Inflammatory macrophage treated with lipopolysaccharide for 4 hours (primary cell): ENCODE measurements at regions not wholly inside any gene's neighbourhood (a gene's known extent, or its start where the extent isn't known, plus 50 kb on each side); places are given as distances from the start of the nearest gene placed in this dataset.

Source experiments
- DNase-seq: peaks from one replicate; pipeline ENCODE4 v3.0.0-alpha.2; 2020

- no peak for DNase-seq
Observed at GRCh38 chr14:80378084-80378690, 166.9 kb upstream of the DIO2 start.

GRCh38 chr14:80364816-80365215, 153.5 kb upstream of the DIO2 start:
- DNase-seq: no peak

- DNase-seq: peak; percentile 5
Observed at GRCh38 chr14:80364274-80364673, 153.0 kb upstream of the DIO2 start.

GRCh38 chr14:80358112-80358511, 146.8 kb upstream of the DIO2 start:
- DNase-seq: no peak

- no peak for DNase-seq
Observed at GRCh38 chr14:80356413-80356812, 145.1 kb upstream of the DIO2 start.

GRCh38 chr14:80354860-80355581, 143.7 kb upstream of the DIO2 start:
- DNase-seq: no peak

GRCh38 chr14:80352471-80352870, 141.2 kb upstream of the DIO2 start:
- no peak for DNase-seq

- DNase-seq: no peak
Observed at GRCh38 chr14:80350707-80351106, 139.4 kb upstream of the DIO2 start.

- DNase-seq: no peak
Observed at GRCh38 chr14:80346395-80346794, 135.1 kb upstream of the DIO2 start.

- DNase-seq: no peak
Observed at GRCh38 chr14:80344208-80344607, 132.9 kb upstream of the DIO2 start.

- DNase-seq: no peak
Observed at GRCh38 chr14:80336608-80337106, 125.4 kb upstream of the DIO2 start.

GRCh38 chr14:80325688-80326087, 114.4 kb upstream of the DIO2 start:
- DNase-seq: no peak

- no peak for DNase-seq
Observed at GRCh38 chr14:80325112-80325511, 113.8 kb upstream of the DIO2 start.

- no peak for DNase-seq
Observed at GRCh38 chr14:80324649-80325048, 113.3 kb upstream of the DIO2 start.

- no peak for DNase-seq
Observed at GRCh38 chr14:80323038-80323665, 111.8 kb upstream of the DIO2 start.

GRCh38 chr14:80316441-80316840, 105.1 kb upstream of the DIO2 start:
- no peak for DNase-seq

- DNase-seq: no peak
Observed at GRCh38 chr14:80315681-80316080, 104.4 kb upstream of the DIO2 start.

- DNase-seq: no peak
Observed at GRCh38 chr14:80313806-80314205, 102.5 kb upstream of the DIO2 start.

GRCh38 chr14:80310938-80311750, 99.8 kb upstream of the DIO2 start:
- DNase-seq: no peak

- no peak for DNase-seq
Observed at GRCh38 chr14:80304125-80304766, 92.9 kb upstream of the DIO2 start.

- DNase-seq: no peak
Observed at GRCh38 chr14:80300351-80300750, 89.0 kb upstream of the DIO2 start.

- DNase-seq: no peak
Observed at GRCh38 chr14:80298491-80299017, 87.2 kb upstream of the DIO2 start.

- DNase-seq: peak; percentile 62
Observed at GRCh38 chr14:80291101-80291500, 79.8 kb upstream of the DIO2 start.
